Thoracic aorta (tissue), 2 donors: ENCODE measurements at regions not wholly inside any gene's neighbourhood (a gene's known extent, or its start where the extent isn't known, plus 50 kb on each side); places are given as distances from the start of the nearest gene placed in this dataset.
A peak's percentile ranks its signal among the peaks of the same experiment; 100 is the strongest.

ENCODE experiments used
- ATAC-seq: fragments of 150-250 bp; one replicate; pipeline ENCODE4 v1.8.0; 2017; ENCODE audit warnings: low read depth; ENCODE audit not compliant: insufficient number of reproducible peaks, low FRiP score
- DNase-seq: peaks from one replicate; pipeline ENCODE4 v3.0.0-alpha.2; 2020; ENCODE audit warnings: low spot score
- H3K27ac ChIP-seq, 2 donors: fragments of 200-600 bp; sonication (generic); 1 replicate in 1 of 2; 2 replicates in 1 of 2; pipeline ENCODE4 v1.5.1; 2016; ENCODE audit warnings: mild to moderate bottlenecking in 2 of 2, moderate library complexity in 2 of 2
- H3K27me3 ChIP-seq: fragments of 200-600 bp; sonication (generic); replicated peaks from 2 replicates; pipeline ENCODE4 v1.6.0; 2016; ENCODE audit warnings: mild to moderate bottlenecking; ENCODE audit not compliant: insufficient read depth
- H3K36me3 ChIP-seq: fragments of 200-600 bp; sonication (generic); one replicate; pipeline ENCODE4 v1.5.1; 2016
- H3K4me1 ChIP-seq, 2 donors: fragments of 200-600 bp; sonication (generic); 1 replicate in 1 of 2; 2 replicates in 1 of 2; pipeline versions ENCODE4 v1.5.1 to v1.6.0; 2016; ENCODE audit warnings: low read depth in 2 of 2, mild to moderate bottlenecking in 1 of 2; ENCODE audit not compliant: control insufficient read depth in 1 of 2
- H3K4me3 ChIP-seq: fragments of 200-600 bp; sonication (generic); 2 replicates; pipeline ENCODE4 v1.5.1; 2016; ENCODE audit warnings: mild to moderate bottlenecking
- H3K9me3 ChIP-seq: fragments of 200-600 bp; sonication (generic); 2 replicates; pipeline ENCODE4 v1.5.1; 2016
- CTCF ChIP-seq: fragments of 200-600 bp; sonication (generic); IDR thresholded peaks from one replicate; pipeline ENCODE4 v1.5.1; 2019; ENCODE audit warnings: antibody characterized with exemption

DNA sequence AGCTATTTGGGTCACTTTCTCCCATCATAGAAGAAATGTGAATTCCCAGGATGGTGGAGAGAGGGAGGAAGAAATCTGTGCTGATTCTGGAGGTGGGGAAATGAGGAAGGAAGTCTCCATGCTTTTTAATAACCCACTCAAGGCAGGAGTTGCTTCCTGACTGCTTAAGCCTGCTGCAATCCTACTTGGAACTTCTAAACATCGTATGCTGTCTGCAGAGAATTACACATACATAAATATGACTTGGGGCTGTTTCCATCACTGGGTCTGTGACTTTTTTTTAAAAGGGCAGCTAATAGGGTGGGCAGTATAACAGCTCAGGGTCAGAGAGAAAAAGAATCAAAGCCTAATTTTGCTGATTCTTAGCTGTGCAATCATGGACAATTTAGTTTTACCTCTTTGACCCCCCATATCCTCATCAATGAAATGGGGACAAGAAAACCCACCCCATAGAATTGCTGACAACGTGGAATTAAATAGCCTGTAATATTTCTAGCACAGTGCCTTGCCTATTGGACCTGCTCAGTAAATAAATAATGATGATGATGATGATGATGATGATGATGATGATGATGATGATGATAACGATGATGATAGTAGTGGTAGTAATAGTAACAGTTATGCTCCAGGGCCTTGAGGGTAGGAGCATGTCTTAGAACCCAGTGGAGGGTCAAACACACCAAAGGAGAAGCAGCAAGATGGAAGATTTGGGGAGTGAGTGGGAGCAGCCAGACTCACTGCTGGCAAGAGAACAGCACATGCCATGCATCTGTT lies 166.7 kb upstream of the LRFN2 start:
- no peak for ATAC-seq
- H3K27me3 ChIP-seq = no peaks in the 10 kb centered on the region
- TF ChIP-seq CTCF = no peak
- no peak overlapping the region for H3K27ac ChIP-seq
- DNase-seq = no peak
- no peaks in the 10 kb centered on the region for H3K36me3 ChIP-seq
- no peak overlapping the region for H3K4me3 ChIP-seq
- no peaks in the 10 kb centered on the region for H3K9me3 ChIP-seq
- peaks cover 0 to 18% of the 10 kb centered on the region in 2 donors for H3K4me1 ChIP-seq

DNA sequence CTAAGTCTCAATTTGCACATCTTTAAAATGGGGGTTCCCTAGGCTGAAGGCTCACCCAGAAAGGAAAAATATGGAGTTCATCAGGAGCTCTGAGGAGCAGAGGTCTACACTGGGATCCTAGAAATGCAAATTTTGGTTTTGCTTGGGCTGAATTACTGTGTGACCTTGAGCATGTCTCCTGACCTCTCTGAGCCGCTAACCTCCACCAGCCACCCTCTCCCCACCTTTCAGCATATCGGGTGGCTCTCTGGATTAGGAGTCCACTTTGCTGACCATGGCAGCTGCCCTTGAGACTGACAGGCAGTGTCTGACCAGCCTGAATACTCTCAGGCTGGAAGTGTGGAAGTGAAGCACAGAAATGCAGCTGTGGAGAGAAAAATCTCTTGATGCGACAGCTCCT lies 165.9 kb upstream of the LRFN2 start:
- Histone ChIP-seq H3K36me3 (no peaks in the 10 kb centered on the region), H3K4me3 (no peak overlapping the region), H3K4me1 (peaks cover 0 to 18% of the 10 kb centered on the region in 2 donors), H3K9me3 (no peaks in the 10 kb centered on the region), H3K27me3 (no peaks in the 10 kb centered on the region), H3K27ac (no peak overlapping the region)
- DNase-seq (no peak), ATAC-seq (no peak)
- no peak for TF ChIP-seq CTCF

DNA sequence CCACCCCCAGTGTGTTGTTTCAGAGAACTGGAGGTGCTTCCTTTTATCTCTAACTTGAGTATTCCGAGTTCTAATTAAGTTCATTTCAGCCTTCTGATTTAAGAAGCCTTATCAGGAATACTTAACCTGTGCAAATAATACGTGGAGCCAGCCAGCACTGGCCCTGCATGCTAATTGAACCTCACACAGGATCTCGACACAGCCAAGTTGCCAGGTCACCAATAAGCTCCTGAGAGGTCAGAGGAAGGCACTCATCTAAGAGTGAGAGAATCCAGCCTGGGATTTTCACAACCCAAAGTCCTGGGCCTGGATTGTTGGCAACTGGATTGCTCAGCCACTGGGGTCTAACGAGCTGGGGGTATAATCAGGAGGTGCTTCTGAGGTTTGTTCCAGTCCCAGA lies 157.7 kb upstream of the LRFN2 start:
- TF ChIP-seq CTCF = no peak
- no peaks in the 10 kb centered on the region for H3K9me3 ChIP-seq
- H3K27me3 ChIP-seq = no peaks in the 10 kb centered on the region
- H3K27ac ChIP-seq = no peak overlapping the region
- no peak for ATAC-seq
- no peaks in the 10 kb centered on the region for H3K36me3 ChIP-seq
- H3K4me3 ChIP-seq = no peak overlapping the region
- DNase-seq = no peak
- H3K4me1 ChIP-seq = no peaks in the 10 kb centered on the region

DNA sequence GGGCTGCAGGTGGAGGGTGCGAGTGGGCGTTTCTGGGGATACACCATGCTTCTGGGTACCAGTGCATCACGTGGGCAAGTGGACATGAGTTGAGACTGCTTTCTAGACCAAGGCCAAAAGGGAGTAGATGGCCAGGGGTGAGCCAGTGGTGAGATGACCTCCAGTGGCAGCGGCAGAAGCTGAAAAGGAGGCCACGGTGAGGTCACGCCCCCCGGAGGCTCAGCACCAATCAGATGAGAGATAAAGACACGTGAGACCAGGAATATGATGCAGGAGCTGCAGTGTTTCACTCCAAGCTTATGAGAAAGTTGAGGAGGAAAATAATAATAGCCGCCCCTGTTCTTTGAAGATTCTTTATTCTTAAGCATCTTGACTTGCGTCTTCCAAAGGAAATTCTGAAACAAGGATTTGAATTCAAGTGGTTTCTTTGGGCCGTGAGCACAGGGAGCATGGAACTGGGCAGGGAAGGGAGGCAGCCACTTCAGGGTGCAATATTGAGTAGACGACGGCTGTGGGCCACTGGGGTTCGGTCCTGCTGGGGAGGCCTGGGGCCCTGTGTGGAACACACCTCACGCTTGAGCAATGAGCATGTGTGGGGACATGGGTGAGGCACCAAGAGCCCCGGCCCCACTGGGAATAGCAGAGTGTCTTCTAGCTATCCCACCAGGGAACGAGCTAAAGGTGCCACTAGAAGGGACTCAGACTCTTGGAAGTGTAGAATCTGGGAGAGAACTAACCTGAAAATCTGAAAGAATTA lies 156.7 kb upstream of the LRFN2 start:
- Histone ChIP-seq H3K27ac (no peak overlapping the region), H3K27me3 (no peaks in the 10 kb centered on the region), H3K9me3 (no peaks in the 10 kb centered on the region), H3K4me1 (no peaks in the 10 kb centered on the region), H3K4me3 (no peak overlapping the region), H3K36me3 (no peaks in the 10 kb centered on the region)
- DNase-seq = no peak
- peak; percentile 27 for ATAC-seq
- no peak for TF ChIP-seq CTCF

- H3K4me1 ChIP-seq = no peaks in the 10 kb centered on the region
- no peak for TF ChIP-seq CTCF
- H3K9me3 ChIP-seq = no peaks in the 10 kb centered on the region
- H3K4me3 ChIP-seq = no peak overlapping the region
- no peaks in the 10 kb centered on the region for H3K36me3 ChIP-seq
- no peak overlapping the region for H3K27ac ChIP-seq
- DNase-seq = no peak
- H3K27me3 ChIP-seq = no peaks in the 10 kb centered on the region
- ATAC-seq = no peak
Measured at GRCh38 chr6:40743226-40743625, 156.1 kb upstream of the LRFN2 start.
